GM12878 (cell line): ENCODE measurements at regions not wholly inside any gene's neighbourhood (a gene's known extent, or its start where the extent isn't known, plus 50 kb on each side); places are given as distances from the start of the nearest gene placed in this dataset.

ENCODE experiments used
- ATAC-seq: fragments of 200-7000 bp; cut with Tn5 transposase; 3 replicates; pipeline ENCODE4 v1.9.1; 2020; ENCODE audit warnings: mild to moderate bottlenecking, moderate library complexity
- BruUV-seq: library from RNA; stranded (reverse); fragments of 400-500 nt; replicated peaks from 2 replicates; lab custom pipeline; 2021; lab: Mats Ljungman, UMichigan
- CTCF ChIA-PET: fragments of 300-600 bp; sonication (Branson Sonifier 250); formaldehyde crosslinking; extraction: SDS; loops from one replicate; lab custom pipeline; 2021; ENCODE audit warnings: inconsistent platforms; lab: Yijun Ruan, JAX
- POLR2A ChIA-PET: fragments of 350-600 bp; formaldehyde crosslinking; extraction: SDS; loops from one replicate; lab custom pipeline; 2021; ENCODE audit warnings: inconsistent platforms; lab: Charles Lee
- RAD21 ChIA-PET: fragments of 300-600 bp; sonication (Branson Sonifier 250); formaldehyde crosslinking; loops from one replicate; lab custom pipeline; 2023; ENCODE audit warnings: antibody characterized with exemption; ENCODE audit not compliant: unreplicated experiment; lab: Charles Lee
- SMC1A ChIA-PET: fragments of 300-600 bp; sonication (Branson Sonifier 250); formaldehyde crosslinking; loops from one replicate; lab custom pipeline; 2023; ENCODE audit not compliant: unreplicated experiment, uncharacterized antibody; lab: Charles Lee
- DNase-seq: peaks from one replicate; pipeline ENCODE4 v3.0.0-alpha.2; 2011; ENCODE audit warnings: low read depth, low spot score
- FAIRE-seq: peaks from 3 replicates; lab custom pipeline; 2011; peaks lifted over from hg19 to GRCh38; lab: Jason Lieb, UNC
- H2AFZ ChIP-seq: 2 replicates; pipeline ENCODE4 v1.6.0; 2011; ENCODE audit warnings: low read depth, low read length, control low read depth; ENCODE audit not compliant: control insufficient read depth
- H3K27ac ChIP-seq: 2 replicates; pipeline ENCODE4 v1.5.1; 2011; ENCODE audit warnings: control low read depth; ENCODE audit not compliant: control insufficient read depth, insufficient read depth
- H3K27me3 ChIP-seq, 2 experiments: replicated peaks in 1 of 2; 2 replicates each; pipeline versions ENCODE4 v1.6.0 to v1.6.1; 2011; ENCODE audit warnings: low read length in 1 of 2; ENCODE audit not compliant: control insufficient read depth in 2 of 2, insufficient read depth in 2 of 2
- H3K36me3 ChIP-seq, 2 experiments: 2 replicates each; pipeline ENCODE4 v1.5.1; 2011; ENCODE audit warnings: low read length in 1 of 2; ENCODE audit not compliant: control insufficient read depth in 2 of 2, insufficient read depth in 2 of 2
- H3K4me1 ChIP-seq: 2 replicates; pipeline ENCODE4 v1.6.1; 2011; ENCODE audit warnings: mild to moderate bottlenecking, low read length, moderate library complexity, mixed read lengths; ENCODE audit not compliant: control insufficient read depth, insufficient read depth
- H3K4me2 ChIP-seq: 2 replicates; pipeline ENCODE4 v1.6.0; 2011; ENCODE audit warnings: control low read depth; ENCODE audit not compliant: control insufficient read depth, insufficient read depth
- H3K4me3 ChIP-seq: fragments of 200-600 bp; sonication (generic); 2 replicates; pipeline ENCODE4 v1.5.1; 2016
- H3K79me2 ChIP-seq: 2 replicates; pipeline ENCODE4 v1.6.0; 2011; ENCODE audit warnings: low read length; ENCODE audit not compliant: control insufficient read depth, insufficient read depth
- H3K9ac ChIP-seq: 2 replicates; pipeline ENCODE4 v1.8.0; 2011; ENCODE audit warnings: low read length, control low read depth, mixed read lengths; ENCODE audit not compliant: control insufficient read depth, insufficient read depth
- H3K9me3 ChIP-seq: replicated peaks from 3 replicates; pipeline ENCODE4 v1.5.1; 2011; ENCODE audit warnings: mild to moderate bottlenecking, low read length; ENCODE audit not compliant: control insufficient read depth, insufficient read depth
- H4K20me1 ChIP-seq: 2 replicates; pipeline ENCODE4 v1.6.0; 2011; ENCODE audit not compliant: control insufficient read depth, insufficient read depth
- SRF ChIP-seq, 2 experiments: IDR thresholded peaks; 2 replicates each; pipeline ENCODE4 v1.6.1; 2011; ENCODE audit warnings: low read depth in 2 of 2, low read length in 2 of 2, mild to moderate bottlenecking in 1 of 2, moderate library complexity in 1 of 2
- STAT1 ChIP-seq: fragments of 450-650 bp; conservative IDR thresholded peaks from 2 replicates; pipeline ENCODE4 v1.6.1; 2014; ENCODE audit warnings: antibody characterized with exemption, mild to moderate bottlenecking
- WGBS: methylation state at CpG from one replicate; pipeline ENCODE4 v1.1.6; 2016; ENCODE audit warnings: low lambda C conversion rate; ENCODE audit not compliant: insufficient replicate concordance, insufficient coverage; ENCODE audit errors: missing lambda C conversion rate; 5-methylcytosine and 5-hydroxymethylcytosine counted together
- in situ Hi-C: fragments of 300-500 bp; cut with MboI; formaldehyde crosslinking; loops from 9 replicates; pipeline ENCODE4 v1.14.3; 2018; ENCODE audit warnings: mixed read lengths
- intact Hi-C: fragments of 100-400 bp; cut with micrococcal nuclease; formaldehyde crosslinking; loops from one replicate; pipeline ENCODE4 v1.14.2; 2022; ENCODE audit not compliant: unreplicated experiment
- TF ChIP-seq, protein P1 (sequence below): fragments of 450-650 bp; IDR thresholded peaks from 2 replicates; pipeline ENCODE4 v1.6.1; 2017; ENCODE audit warnings: low read depth, mild to moderate bottlenecking, moderate library complexity
- TF ChIP-seq, protein P2 (sequence below): fragments of 450-650 bp; IDR thresholded peaks from 2 replicates; pipeline ENCODE4 v1.6.1; 2017; ENCODE audit warnings: antibody characterized with exemption, mild to moderate bottlenecking, moderate library complexity

DNA sequence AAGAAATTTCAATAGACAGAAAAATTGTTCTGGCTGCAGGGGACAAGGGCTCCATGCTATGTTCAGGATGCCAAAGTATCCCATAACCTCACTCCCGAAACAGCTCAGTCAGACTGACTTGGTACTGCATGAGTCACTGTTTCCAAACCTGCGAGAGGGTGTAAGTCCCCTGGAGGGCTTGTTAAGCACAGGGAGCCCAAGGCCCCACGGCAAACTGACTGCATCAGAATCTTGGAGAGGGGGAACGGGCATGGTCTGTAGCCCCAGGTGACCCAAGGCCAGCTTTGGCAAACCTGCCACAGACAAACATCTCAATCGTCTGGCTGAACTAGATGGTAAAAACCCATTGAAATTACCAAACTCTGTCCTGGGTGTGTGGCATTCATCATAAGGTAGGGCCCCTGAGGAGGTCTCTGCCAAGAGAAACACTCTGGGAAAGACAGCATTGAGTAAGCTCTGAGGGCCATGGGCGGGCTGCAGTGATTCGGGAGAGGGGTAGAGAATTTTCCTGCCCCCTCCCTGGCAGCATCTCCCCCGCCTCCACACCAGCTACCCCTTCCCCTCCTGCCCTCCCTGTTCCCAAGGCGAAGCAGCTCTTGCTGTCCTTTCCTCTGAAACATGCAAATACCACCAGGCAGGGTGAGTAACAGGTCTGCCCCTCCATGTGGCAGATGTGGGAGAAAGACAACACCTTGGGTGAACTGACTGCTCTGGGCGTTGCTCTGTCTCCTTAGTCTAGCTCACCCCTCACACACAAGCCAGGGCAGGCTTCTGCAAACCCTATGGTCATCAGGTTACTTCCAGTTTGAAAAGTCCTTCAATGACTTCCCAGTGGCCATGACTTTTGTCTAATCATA lies 274.7 kb upstream of the SIX2 start:
- FAIRE-seq = no peak
- H3K9me3 ChIP-seq = no peaks in the 10 kb centered on the region
- H3K27me3 ChIP-seq = no peaks in the 10 kb centered on the region; a peak in 1 of 4 replicates
- ATAC-seq = no peak
- H3K4me1 ChIP-seq = no peaks in the 10 kb centered on the region
- H3K27ac ChIP-seq = no peak overlapping the region
- ChIA-PET CTCF (interaction anchor here (1.0 kb wide), 1 partner anchor 9 kb away, joined by 3 read pairs; no protein-coding TSS in a partner anchor), RAD21 (no interaction called here), POLR2A (no interaction called here), SMC1A (no interaction called here)
- no peaks in the 10 kb centered on the region for H3K79me2 ChIP-seq
- no TSS peak for BruUV-seq
- TF ChIP-seq, protein P1, sequence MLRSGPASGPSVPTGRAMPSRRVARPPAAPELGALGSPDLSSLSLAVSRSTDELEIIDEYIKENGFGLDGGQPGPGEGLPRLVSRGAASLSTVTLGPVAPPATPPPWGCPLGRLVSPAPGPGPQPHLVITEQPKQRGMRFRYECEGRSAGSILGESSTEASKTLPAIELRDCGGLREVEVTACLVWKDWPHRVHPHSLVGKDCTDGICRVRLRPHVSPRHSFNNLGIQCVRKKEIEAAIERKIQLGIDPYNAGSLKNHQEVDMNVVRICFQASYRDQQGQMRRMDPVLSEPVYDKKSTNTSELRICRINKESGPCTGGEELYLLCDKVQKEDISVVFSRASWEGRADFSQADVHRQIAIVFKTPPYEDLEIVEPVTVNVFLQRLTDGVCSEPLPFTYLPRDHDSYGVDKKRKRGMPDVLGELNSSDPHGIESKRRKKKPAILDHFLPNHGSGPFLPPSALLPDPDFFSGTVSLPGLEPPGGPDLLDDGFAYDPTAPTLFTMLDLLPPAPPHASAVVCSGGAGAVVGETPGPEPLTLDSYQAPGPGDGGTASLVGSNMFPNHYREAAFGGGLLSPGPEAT = no peak
- TF ChIP-seq, protein P2, sequence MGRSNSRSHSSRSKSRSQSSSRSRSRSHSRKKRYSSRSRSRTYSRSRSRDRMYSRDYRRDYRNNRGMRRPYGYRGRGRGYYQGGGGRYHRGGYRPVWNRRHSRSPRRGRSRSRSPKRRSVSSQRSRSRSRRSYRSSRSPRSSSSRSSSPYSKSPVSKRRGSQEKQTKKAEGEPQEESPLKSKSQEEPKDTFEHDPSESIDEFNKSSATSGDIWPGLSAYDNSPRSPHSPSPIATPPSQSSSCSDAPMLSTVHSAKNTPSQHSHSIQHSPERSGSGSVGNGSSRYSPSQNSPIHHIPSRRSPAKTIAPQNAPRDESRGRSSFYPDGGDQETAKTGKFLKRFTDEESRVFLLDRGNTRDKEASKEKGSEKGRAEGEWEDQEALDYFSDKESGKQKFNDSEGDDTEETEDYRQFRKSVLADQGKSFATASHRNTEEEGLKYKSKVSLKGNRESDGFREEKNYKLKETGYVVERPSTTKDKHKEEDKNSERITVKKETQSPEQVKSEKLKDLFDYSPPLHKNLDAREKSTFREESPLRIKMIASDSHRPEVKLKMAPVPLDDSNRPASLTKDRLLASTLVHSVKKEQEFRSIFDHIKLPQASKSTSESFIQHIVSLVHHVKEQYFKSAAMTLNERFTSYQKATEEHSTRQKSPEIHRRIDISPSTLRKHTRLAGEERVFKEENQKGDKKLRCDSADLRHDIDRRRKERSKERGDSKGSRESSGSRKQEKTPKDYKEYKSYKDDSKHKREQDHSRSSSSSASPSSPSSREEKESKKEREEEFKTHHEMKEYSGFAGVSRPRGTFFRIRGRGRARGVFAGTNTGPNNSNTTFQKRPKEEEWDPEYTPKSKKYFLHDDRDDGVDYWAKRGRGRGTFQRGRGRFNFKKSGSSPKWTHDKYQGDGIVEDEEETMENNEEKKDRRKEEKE = no peak
- TF ChIP-seq STAT1 (no peak), SRF (IDR thresholded peaks at IDR 0.05; ENCODE audit: low read depth in 2 of 2, low read length in 2 of 2) (no peak)
- no peaks in the 10 kb centered on the region for H3K36me3 ChIP-seq
- H4K20me1 ChIP-seq = no peaks in the 10 kb centered on the region; the same call in 1 of the 2 replicates
- no peak overlapping the region for H3K4me2 ChIP-seq
- intact Hi-C loops (no loop called here), in situ Hi-C loops (no loop called here)
- no peak overlapping the region for H3K4me3 ChIP-seq
- no peak overlapping the region for H3K9ac ChIP-seq
- DNase-seq = no peak
- 13% methylated on average over 10 of the region's 10 CpGs for WGBS
- H2AFZ ChIP-seq = no peak overlapping the region
